Central memory CD8-positive, alpha-beta T cell (primary cell): ENCODE measurements at regions not wholly inside any gene's neighbourhood (a gene's known extent, or its start where the extent isn't known, plus 50 kb on each side); places are given as distances from the start of the nearest gene placed in this dataset.
"Not testable (repeated sequence)": the region's sequence is repeated elsewhere in the genome, so short reads cannot be mapped to it uniquely, and the experiment has no call there.

Source experiments
- ATAC-seq: fragments of 150-1000 bp; cut with Tn5 transposase; replicated peaks from 2 replicates; pipeline ENCODE4 v1.10.0; 2022; ENCODE audit warnings: mild to moderate bottlenecking, moderate FRiP score, moderate number of reproducible peaks; ENCODE audit not compliant: poor library complexity, severe bottlenecking; ENCODE audit errors: extremely low read depth
- DNase-seq, 2 donors: peaks; one replicate each; pipeline ENCODE4 v3.0.0; 2021; ENCODE audit warnings: low spot score in 2 of 2
- H3K27ac Mint-ChIP-seq: one replicate; pipeline ENCODE4 v1.8.0; 2022; ENCODE audit warnings: low read depth, mild to moderate bottlenecking, moderate library complexity, mixed read lengths
- H3K27me3 Mint-ChIP-seq: one replicate; pipeline ENCODE4 v1.8.0; 2022; ENCODE audit warnings: mixed read lengths
- H3K36me3 Mint-ChIP-seq: one replicate; pipeline ENCODE4 v1.8.0; 2022; ENCODE audit warnings: mild to moderate bottlenecking, moderate library complexity, mixed read lengths; ENCODE audit not compliant: insufficient read depth
- H3K4me1 Mint-ChIP-seq: one replicate; pipeline ENCODE4 v1.8.0; 2022; ENCODE audit warnings: mixed read lengths
- H3K4me3 Mint-ChIP-seq: one replicate; pipeline ENCODE4 v1.8.0; 2022; ENCODE audit warnings: mild to moderate bottlenecking, moderate library complexity, mixed read lengths
- H3K9me3 Mint-ChIP-seq: one replicate; pipeline ENCODE4 v1.8.0; 2022; ENCODE audit warnings: mixed read lengths

DNA sequence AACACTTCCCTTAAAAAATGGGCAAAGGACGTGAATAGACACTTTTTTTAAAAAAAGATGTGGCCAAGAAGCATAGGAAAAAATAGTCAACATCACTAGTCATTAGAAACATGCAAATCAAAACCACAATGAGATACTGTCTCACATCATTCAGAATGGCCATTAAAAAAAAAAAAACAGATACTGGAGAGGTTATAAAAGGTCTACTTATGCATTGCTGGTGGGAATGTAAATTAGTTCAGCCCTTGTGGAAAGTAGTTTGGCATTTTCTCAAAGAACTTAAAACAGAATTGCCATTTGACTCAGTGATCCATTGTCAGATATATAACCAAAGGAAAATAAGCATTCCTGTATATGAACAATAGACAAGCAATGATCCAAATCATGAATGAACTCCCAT, 352.8 kb upstream of the EPHA5 start:
- no peak overlapping the region for H3K4me3 Mint-ChIP-seq
- H3K9me3 Mint-ChIP-seq = peaks cover 21% of the 10 kb centered on the region
- no peak for ATAC-seq
- no peaks in the 10 kb centered on the region for H3K4me1 Mint-ChIP-seq
- no peak for DNase-seq
- H3K27ac Mint-ChIP-seq = no peak overlapping the region
- peaks cover 2% of the 10 kb centered on the region for H3K36me3 Mint-ChIP-seq
- no peaks in the 10 kb centered on the region for H3K27me3 Mint-ChIP-seq

DNA sequence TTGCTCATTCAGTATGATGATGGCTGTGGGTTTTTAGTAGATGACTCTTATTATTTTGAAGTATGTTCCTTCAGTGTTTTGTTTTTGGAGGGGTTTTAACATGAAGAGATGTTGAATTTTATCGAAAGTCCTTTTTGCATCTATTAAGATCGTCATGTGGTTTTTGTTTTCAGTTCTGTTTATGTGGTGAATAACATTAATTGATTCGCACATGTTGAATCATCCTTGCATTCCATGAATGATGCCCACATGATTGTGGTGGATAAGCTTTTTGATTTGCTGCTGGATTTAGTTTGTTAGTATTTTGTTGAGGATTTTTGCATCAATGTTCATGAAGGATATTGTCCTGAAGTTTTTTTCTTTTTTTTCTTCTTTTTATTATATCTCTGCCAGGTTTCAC, 347.4 kb upstream of the EPHA5 start:
- Mint-ChIP-seq H3K4me3 (no peak overlapping the region), H3K27ac (no peak overlapping the region), H3K27me3 (no peaks in the 10 kb centered on the region), H3K9me3 (peaks cover 22% of the 10 kb centered on the region), H3K4me1 (no peaks in the 10 kb centered on the region), H3K36me3 (peaks cover 2% of the 10 kb centered on the region)
- DNase-seq (no peak), ATAC-seq (no peak)

DNA sequence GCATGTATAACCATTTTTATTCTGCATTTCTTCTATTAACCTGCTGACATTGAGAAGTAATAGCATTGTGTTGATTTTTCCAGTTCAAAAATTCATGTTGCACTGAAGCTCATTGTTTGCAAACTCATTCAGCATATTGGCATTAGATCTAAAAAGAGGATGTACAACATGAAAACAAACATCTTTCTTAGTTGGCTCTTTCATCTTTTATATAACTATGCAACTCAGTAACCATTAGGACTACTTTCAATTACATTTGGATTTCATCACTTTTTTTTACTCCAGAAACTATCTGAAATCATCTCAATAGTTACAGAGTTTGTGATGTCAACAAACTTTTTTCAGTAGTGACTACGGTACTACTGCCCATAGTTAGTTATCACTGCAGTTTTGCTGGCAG, 346.0 kb upstream of the EPHA5 start:
- H3K27ac Mint-ChIP-seq = no peak overlapping the region

DNA sequence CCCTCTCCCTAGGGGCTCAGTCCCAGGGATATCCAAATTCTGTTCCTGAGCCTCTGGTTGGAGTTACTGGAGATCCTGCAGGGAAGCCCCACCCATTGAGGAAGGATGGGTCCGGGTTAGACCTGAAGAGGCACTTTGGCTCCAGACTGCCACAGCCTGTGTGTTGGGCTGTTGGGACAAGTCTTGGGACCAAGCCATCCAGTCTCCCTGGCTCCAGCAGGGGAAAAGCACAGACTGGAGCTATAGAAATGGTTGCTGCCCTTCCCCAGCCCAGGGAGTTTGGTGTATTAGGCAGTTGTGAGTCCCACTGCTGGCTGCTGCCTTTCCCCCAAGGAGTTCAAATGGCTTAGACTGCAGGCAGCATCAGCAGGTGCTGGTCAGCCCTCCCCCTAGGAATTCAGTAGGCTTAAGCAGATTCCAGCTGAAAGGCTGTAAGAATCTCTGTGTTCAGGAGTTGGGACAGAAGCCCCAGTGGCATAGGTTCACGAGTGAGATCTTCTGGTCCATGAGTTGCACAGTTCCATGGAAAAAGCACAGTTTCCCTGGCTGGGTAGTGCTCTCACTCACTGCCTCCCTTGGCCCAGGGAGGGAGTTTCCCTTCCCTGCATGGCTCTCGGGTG, 344.0 kb upstream of the EPHA5 start:
- Mint-ChIP-seq H3K9me3 (peaks cover 29% of the 10 kb centered on the region), H3K4me1 (no peaks in the 10 kb centered on the region), H3K4me3 (no peak overlapping the region), H3K36me3 (peaks cover 2% of the 10 kb centered on the region), H3K27ac (no peak overlapping the region), H3K27me3 (no peaks in the 10 kb centered on the region)
- DNase-seq (no peak), ATAC-seq (no peak)

More for the DNA sequence above, 346.0 kb upstream of the EPHA5 start:
- Mint-ChIP-seq H3K4me3 (no peak overlapping the region), H3K36me3 (peaks cover 2% of the 10 kb centered on the region), H3K4me1 (no peaks in the 10 kb centered on the region), H3K9me3 (peaks cover 24% of the 10 kb centered on the region), H3K27me3 (no peaks in the 10 kb centered on the region)
- ATAC-seq (no peak), DNase-seq (no peak)

DNA sequence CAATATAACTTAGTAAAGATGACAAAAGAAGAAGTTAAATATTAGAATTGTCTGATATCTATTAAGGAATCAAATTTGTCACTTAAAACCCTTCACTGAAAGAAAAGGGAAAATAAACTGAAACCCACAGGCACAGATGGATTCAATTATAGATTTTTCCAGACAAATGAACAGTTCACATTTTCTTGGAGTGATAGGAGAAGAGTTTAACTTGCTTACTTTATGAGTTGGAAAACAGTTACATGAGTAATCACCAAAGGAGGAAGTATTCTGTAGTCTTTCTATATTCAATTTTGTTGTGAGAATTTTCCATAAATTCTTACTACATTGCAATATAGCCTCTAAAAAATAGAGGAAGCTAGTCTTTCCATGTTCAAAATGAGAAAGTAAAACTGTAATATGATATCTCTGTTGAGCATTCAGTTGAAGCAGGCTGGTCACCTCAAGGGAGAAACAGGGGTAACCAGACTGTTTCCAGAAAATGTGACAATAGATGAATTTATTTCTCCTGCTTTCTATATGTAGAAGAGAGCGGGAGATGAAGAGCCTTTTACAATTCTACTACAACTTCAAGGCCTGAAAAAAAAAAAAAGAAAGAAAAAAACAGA, 330.3 kb upstream of the EPHA5 start:
- no peak overlapping the region for H3K4me3 Mint-ChIP-seq
- H3K4me1 Mint-ChIP-seq = no peaks in the 10 kb centered on the region
- no peaks in the 10 kb centered on the region for H3K27me3 Mint-ChIP-seq
- ATAC-seq (no peak), DNase-seq (no peak)
- H3K36me3 Mint-ChIP-seq = no peaks in the 10 kb centered on the region
- H3K27ac Mint-ChIP-seq = no peak overlapping the region
- peaks cover 13% of the 10 kb centered on the region for H3K9me3 Mint-ChIP-seq

DNA sequence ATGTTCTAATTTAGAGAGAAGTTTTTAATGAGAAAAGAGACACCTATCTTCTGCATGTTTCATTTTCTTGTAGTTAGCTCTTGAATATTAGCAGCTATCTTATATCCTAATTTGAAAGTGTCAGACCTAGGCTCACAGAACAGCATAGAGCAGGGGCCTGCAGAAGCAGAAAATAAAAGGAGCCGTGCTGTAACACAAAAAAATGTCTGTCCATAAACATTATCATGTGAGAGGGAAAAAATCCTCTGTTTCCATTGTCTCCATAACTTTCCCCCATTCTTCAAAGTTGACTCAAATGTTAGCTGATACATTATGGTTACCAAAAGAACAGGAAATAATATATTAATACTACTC, 329.2 kb upstream of the EPHA5 start:
- H3K27ac Mint-ChIP-seq = no peak overlapping the region
- DNase-seq = no peak
- peaks cover 10% of the 10 kb centered on the region for H3K9me3 Mint-ChIP-seq
- no peak for ATAC-seq
- H3K4me3 Mint-ChIP-seq = no peak overlapping the region
- H3K36me3 Mint-ChIP-seq = no peaks in the 10 kb centered on the region
- no peaks in the 10 kb centered on the region for H3K4me1 Mint-ChIP-seq
- H3K27me3 Mint-ChIP-seq = no peaks in the 10 kb centered on the region

DNA sequence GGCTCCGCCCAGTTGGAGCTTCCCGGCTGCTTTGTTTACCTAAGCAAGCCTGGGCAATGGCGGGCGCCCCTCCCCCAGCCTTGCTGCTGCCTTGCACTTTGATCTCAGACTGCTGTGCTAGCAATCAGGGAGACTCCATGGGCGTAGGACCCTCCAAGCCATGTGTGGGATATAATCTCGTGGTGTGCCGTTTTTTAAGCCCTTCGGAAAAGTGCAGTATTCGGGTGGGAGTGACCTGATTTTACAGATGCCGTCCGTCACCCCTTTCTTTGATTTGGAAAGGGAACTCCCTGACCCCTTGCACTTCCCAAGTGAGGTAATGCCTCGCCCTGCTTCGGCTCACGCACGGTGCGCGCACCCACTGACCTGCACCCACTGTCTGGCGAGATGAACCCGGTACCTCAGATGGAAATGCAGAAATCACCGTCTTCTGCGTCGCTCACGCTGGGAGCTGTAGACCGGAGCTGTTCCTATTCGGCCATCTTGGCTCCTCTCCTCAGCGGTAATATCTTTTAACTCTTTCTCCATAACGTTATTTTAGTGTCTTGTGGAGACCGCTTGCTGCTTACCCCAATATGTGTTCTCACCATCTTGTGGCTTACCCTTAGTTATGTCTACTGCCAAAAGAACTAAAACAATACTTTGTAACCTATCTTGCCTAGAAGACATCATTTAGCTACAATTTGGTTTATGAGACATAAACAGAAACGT, 328.7 kb upstream of the EPHA5 start:
- not testable (repeated sequence) for H3K9me3 Mint-ChIP-seq, H3K36me3 Mint-ChIP-seq, H3K27ac Mint-ChIP-seq, ATAC-seq, H3K4me3 Mint-ChIP-seq, H3K4me1 Mint-ChIP-seq, H3K27me3 Mint-ChIP-seq, DNase-seq

DNA sequence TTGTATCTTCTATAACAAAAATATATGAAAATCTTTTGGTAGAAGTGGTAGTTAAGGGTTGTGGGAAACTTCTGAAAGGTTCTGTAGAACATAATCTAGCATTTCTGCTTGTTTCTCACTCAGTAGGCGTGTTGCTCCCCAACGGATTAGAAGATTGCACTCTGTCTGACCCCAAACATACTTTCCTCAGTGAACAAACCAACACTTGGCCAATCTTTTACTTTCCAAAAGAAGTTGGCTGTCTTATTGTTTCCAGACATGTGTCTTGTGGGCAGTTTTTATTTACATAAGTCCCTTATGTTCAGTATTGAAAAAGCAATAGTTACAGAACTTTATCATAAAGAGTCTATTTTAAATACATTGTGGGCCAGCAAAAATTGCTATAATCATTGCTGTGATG, 312.8 kb upstream of the EPHA5 start:
- no peaks in the 10 kb centered on the region for H3K27me3 Mint-ChIP-seq
- DNase-seq = no peak
- ATAC-seq = no peak
- H3K4me1 Mint-ChIP-seq = no peaks in the 10 kb centered on the region
- no peak overlapping the region for H3K27ac Mint-ChIP-seq
- H3K4me3 Mint-ChIP-seq = no peak overlapping the region
- peaks cover 20% of the 10 kb centered on the region for H3K9me3 Mint-ChIP-seq
- H3K36me3 Mint-ChIP-seq = no peaks in the 10 kb centered on the region

DNA sequence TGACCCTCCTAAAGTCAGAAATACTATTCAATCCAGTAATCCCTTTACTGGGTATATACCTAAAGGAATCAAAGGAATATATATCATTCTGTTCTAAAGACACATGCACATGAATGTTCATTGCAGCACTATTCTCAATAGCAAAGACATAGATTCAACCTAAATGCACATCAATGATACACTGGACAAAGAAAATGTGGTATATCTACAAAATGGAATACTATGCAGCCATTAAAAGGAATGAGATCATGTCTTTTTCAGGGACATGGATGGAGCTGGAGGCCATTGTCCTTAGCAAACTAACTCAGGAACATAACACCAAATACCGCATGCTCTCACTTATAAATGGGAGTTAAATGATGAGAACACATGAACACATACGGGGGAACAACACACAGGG, 306.0 kb upstream of the EPHA5 start:
- H3K4me1 Mint-ChIP-seq = no peaks in the 10 kb centered on the region
- peaks cover 21% of the 10 kb centered on the region for H3K9me3 Mint-ChIP-seq
- no peak overlapping the region for H3K4me3 Mint-ChIP-seq
- no peak for DNase-seq
- H3K27ac Mint-ChIP-seq = no peak overlapping the region
- no peak for ATAC-seq
- no peaks in the 10 kb centered on the region for H3K27me3 Mint-ChIP-seq
- no peaks in the 10 kb centered on the region for H3K36me3 Mint-ChIP-seq

DNA sequence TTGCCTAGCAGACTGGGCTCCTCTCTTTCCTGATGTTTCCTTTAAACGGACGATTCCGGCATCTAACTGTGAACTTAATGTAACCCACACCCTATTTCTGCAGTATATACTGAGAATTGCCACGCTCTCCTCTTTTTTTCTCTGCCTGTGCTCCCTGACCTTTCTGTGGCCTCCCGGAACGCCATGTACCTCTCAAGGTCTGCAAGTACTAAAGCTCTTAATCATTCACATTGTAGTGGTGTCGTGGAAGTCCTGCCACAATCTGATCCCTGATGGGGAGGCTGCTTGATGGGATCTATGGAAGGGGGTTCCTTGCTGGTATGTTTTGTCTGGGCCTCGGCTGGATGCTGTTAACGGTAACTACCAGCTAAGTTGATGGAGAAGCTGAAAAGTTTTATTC, 302.9 kb upstream of the EPHA5 start:
- peaks cover 12% of the 10 kb centered on the region for H3K9me3 Mint-ChIP-seq
- no peak overlapping the region for H3K4me3 Mint-ChIP-seq
- H3K27me3 Mint-ChIP-seq = no peaks in the 10 kb centered on the region
- DNase-seq = no peak
- no peaks in the 10 kb centered on the region for H3K36me3 Mint-ChIP-seq
- H3K4me1 Mint-ChIP-seq = no peaks in the 10 kb centered on the region
- no peak for ATAC-seq
- H3K27ac Mint-ChIP-seq = no peak overlapping the region

DNA sequence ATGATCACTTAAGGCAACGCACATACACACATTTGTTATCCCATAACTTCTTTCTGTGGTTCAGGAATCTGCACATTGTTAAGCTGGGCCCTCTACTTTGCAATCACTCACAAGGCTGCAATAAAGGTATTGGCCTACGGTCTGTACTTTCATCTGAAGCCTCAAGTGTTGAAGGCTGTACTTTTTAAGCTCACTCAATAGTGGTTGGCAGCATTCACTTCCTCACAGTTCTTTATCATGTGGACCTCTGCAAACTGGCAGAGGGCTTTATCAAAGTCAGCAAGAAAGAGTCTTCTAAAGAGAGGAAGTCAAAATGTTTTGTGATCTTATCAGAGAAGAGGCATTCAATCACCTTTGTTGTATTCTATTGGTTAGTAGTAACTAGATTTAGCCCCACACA, 301.4 kb upstream of the EPHA5 start:
- DNase-seq = no peak
- Mint-ChIP-seq H3K9me3 (peaks cover 11% of the 10 kb centered on the region), H3K36me3 (no peaks in the 10 kb centered on the region), H3K4me3 (no peak overlapping the region), H3K4me1 (no peaks in the 10 kb centered on the region), H3K27ac (no peak overlapping the region), H3K27me3 (no peaks in the 10 kb centered on the region)
- ATAC-seq = no peak

DNA sequence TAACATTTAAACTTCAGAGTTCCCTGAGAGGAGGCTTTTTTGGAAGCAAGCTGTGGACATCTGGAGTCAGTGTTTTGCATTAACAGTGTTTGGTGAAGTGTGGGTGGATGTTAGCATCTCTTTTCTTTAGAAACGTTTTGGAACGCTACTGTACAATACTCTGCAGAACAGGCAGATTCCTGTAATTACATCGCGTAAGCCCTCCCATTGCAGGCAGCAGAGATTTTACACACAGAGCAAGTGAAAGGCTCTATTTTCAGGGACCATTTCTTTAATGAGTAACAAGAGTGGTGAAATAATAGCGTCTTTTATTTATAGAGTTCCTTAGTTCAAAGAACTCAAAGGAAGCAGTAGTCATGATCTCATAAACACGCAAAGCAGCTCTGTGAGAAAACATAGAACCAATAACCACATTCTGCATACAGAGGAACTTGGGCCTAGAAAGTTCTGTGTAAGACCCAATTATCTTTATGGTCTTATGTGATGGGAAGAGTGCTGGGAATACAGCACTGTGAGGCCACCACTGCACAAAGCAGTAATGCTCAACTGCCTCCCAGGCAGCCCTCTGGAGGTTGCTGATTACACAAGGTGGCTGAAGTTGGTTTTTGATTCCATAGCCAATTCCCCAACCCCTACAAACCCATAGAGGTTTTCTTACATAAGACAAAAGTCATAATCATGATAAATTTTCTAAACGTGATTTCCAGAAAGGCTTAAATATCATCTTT, 298.7 kb upstream of the EPHA5 start:
- H3K27ac Mint-ChIP-seq = no peak overlapping the region
- H3K36me3 Mint-ChIP-seq = no peaks in the 10 kb centered on the region
- peaks cover 6% of the 10 kb centered on the region for H3K9me3 Mint-ChIP-seq
- H3K27me3 Mint-ChIP-seq = no peaks in the 10 kb centered on the region
- H3K4me3 Mint-ChIP-seq = no peak overlapping the region
- no peak for ATAC-seq
- H3K4me1 Mint-ChIP-seq = no peaks in the 10 kb centered on the region
- DNase-seq = no peak

DNA sequence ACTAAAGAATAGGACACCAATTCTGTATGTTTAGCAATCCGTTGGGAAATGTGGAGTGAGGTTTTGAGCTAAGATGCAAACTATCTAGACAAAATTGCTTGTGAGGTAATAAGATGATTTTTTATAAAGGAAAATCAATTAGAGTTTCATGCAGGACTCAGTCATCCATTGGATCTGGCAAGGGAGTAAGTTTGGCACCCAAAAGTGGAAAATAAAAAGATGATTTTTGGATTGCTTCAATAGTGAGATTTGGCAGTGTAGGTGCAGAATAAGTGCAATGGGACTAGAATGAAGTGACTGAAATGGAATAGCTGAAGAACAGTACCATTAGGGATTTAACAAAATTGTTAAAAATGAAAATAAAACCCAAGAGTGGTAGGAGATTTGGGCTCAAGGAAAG, 290.5 kb upstream of the EPHA5 start:
- Mint-ChIP-seq H3K36me3 (no peaks in the 10 kb centered on the region), H3K4me3 (no peak overlapping the region), H3K4me1 (no peaks in the 10 kb centered on the region), H3K27me3 (no peaks in the 10 kb centered on the region), H3K9me3 (peaks cover 22% of the 10 kb centered on the region), H3K27ac (no peak overlapping the region)
- DNase-seq = no peak
- ATAC-seq = no peak
